BLaER1 (cell line): ENCODE measurements at regions not wholly inside any gene's neighbourhood (a gene's known extent, or its start where the extent isn't known, plus 50 kb on each side); places are given as distances from the start of the nearest gene placed in this dataset.

Source experiments
- H3K27ac ChIP-seq: shearing (Covaris generic); formaldehyde crosslinking; 2 replicates; pipeline ENCODE4 v1.8.1; 2022
- H3K27me3 ChIP-seq: shearing (Covaris generic); formaldehyde crosslinking; 2 replicates; pipeline ENCODE4 v1.8.1; 2022
- H3K36me3 ChIP-seq: shearing (Covaris generic); formaldehyde crosslinking; 2 replicates; pipeline ENCODE4 v1.8.1; 2022
- H3K4me1 ChIP-seq: shearing (Covaris generic); formaldehyde crosslinking; 2 replicates; pipeline ENCODE4 v1.8.1; 2022
- H3K4me2 ChIP-seq: shearing (Covaris generic); formaldehyde crosslinking; 2 replicates; pipeline ENCODE4 v1.8.1; 2022
- H3K4me3 ChIP-seq: shearing (Covaris generic); formaldehyde crosslinking; 2 replicates; pipeline ENCODE4 v1.8.1; 2022
- H3K9ac ChIP-seq: shearing (Covaris generic); formaldehyde crosslinking; 2 replicates; pipeline ENCODE4 v1.8.1; 2022
- H3K9me3 ChIP-seq: shearing (Covaris generic); formaldehyde crosslinking; 2 replicates; pipeline ENCODE4 v1.8.1; 2022
- H4K20me1 ChIP-seq: shearing (Covaris generic); formaldehyde crosslinking; 2 replicates; pipeline ENCODE4 v1.8.1; 2022
- Cebpa-rat ChIP-seq: shearing (Covaris generic); IDR thresholded peaks from 2 replicates; pipeline ENCODE4 v1.8.1; 2022

GRCh38 chr6:135578976-135579375 lies 81.4 kb upstream of the AHI1 start:
- no peak for TF ChIP-seq Cebpa-rat
- Histone ChIP-seq H3K36me3 (no peaks in the 10 kb centered on the region), H3K4me2 (no peak overlapping the region), H3K4me1 (no peaks in the 10 kb centered on the region), H3K4me3 (no peak overlapping the region), H3K9me3 (no peaks in the 10 kb centered on the region), H3K27me3 (no peaks in the 10 kb centered on the region), H3K9ac (no peak overlapping the region), H3K27ac (no peak overlapping the region), H4K20me1 (no peaks in the 10 kb centered on the region)

DNA sequence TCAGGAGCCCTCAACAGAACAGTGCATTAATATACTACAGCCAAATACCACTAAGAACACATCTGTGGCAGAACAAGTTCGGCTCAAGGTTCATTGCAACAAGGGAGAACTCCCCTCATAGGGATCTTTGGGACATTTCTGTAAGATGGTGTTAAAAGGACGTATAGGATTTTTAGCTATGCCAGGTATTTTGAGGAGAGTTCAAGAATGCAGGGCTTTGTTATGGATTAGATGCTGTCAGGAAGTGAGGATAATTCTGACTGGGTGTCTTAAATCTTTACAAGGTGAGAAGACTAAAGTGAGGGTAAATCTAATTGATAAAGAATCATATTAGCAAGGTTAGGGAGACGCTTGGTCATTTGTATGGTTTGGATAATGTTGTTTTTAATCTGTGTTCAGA lies 83.7 kb upstream of the AHI1 start:
- Histone ChIP-seq H3K36me3 (no peaks in the 10 kb centered on the region), H3K9ac (no peak overlapping the region), H3K4me2 (no peak overlapping the region), H3K4me3 (no peak overlapping the region), H4K20me1 (no peaks in the 10 kb centered on the region), H3K4me1 (no peaks in the 10 kb centered on the region), H3K9me3 (no peaks in the 10 kb centered on the region), H3K27ac (no peak overlapping the region), H3K27me3 (no peaks in the 10 kb centered on the region)
- TF ChIP-seq Cebpa-rat, result no peak

DNA sequence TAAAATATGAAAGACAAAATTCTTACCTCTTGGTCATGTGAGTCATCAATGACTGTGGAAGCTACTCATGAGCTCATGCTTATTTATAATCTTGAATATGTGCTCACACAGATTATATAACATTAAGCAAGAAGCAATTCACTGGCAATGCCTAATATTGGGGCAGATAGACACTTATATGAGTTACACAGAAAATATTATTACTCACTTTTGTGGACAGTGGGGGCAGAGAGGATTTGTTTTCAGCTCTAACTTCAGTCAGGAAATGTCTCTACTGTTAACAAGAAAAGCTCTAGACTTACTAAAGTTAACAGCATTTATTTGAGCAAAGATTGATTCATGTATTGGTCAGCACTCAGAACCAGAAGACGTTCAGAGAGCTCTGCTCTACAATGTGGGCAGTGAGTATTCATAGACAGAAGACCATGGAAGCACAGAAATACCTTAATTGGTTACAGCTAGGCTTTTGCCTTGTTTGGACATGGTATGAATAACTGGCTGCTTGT lies 85.8 kb upstream of the AHI1 start:
- no peaks in the 10 kb centered on the region for H3K36me3 ChIP-seq
- H3K4me1 ChIP-seq, result peaks cover 7% of the 10 kb centered on the region; the same call in 1 of the 2 replicates
- H3K27me3 ChIP-seq, result no peaks in the 10 kb centered on the region
- no peaks in the 10 kb centered on the region for H4K20me1 ChIP-seq
- no peaks in the 10 kb centered on the region for H3K9me3 ChIP-seq
- no peak for TF ChIP-seq Cebpa-rat
- no peak overlapping the region for H3K4me2 ChIP-seq
- H3K27ac ChIP-seq, result no peak overlapping the region
- H3K9ac ChIP-seq, result no peak overlapping the region
- no peak overlapping the region for H3K4me3 ChIP-seq

DNA sequence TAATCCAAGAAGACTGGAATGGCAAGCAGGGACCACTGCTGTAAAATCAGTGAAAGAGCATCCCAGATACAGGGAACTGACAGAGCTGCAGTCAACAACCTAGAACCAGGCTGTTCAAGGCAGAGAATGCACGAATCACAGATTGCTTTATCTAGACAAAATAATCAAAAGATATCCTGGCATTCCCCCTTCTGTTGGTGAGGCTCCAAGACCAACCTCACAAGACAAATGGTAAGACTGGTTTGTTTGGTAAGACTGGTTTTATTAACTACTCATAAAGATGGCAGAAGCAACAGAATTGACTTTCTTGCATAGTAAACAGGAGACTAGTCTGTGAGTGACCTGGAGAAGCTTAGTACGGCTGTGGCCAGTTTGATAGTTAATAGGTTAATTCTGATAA lies 88.8 kb upstream of the AHI1 start:
- Histone ChIP-seq H3K9me3 (no peaks in the 10 kb centered on the region), H3K9ac (no peak overlapping the region)

GRCh38 chr6:135586844-135587243 lies 89.3 kb upstream of the AHI1 start:
- Histone ChIP-seq H3K9ac (no peak overlapping the region), H4K20me1 (no peaks in the 10 kb centered on the region), H3K36me3 (no peaks in the 10 kb centered on the region), H3K27me3 (no peaks in the 10 kb centered on the region), H3K4me1 (peaks cover 7% of the 10 kb centered on the region; the same call in 1 of the 2 replicates), H3K4me2 (no peak overlapping the region), H3K27ac (no peak overlapping the region), H3K4me3 (no peak overlapping the region), H3K9me3 (no peaks in the 10 kb centered on the region)
- no peak for TF ChIP-seq Cebpa-rat

More for the DNA sequence above, 88.8 kb upstream of the AHI1 start:
- Histone ChIP-seq H3K4me1 (peaks cover 7% of the 10 kb centered on the region; the same call in 1 of the 2 replicates), H4K20me1 (no peaks in the 10 kb centered on the region), H3K27ac (no peak overlapping the region), H3K27me3 (no peaks in the 10 kb centered on the region), H3K4me2 (no peak overlapping the region), H3K4me3 (no peak overlapping the region), H3K36me3 (no peaks in the 10 kb centered on the region)
- TF ChIP-seq Cebpa-rat, result no peak

DNA sequence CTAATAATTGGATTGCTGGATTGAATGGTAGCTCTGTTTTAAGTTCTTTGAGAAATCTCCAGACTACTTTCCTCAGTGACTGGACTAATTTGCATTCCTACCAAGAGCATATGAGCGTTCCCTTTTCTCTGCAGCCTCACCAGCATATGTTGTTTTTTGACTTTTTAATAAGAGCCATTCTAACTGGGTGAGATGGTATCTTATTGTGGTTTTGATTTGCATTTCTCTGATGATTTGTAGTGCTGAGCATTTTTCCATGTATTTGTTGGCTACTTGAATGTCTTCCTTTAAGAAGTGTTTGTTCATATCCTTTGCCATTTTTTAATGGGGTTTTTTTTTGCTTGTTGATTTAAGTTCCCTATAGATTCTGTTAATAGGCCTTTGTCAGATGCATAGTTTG lies 94.7 kb upstream of the AHI1 start:
- Histone ChIP-seq H3K9me3 (no peaks in the 10 kb centered on the region), H4K20me1 (no peaks in the 10 kb centered on the region), H3K36me3 (no peaks in the 10 kb centered on the region), H3K4me2 (no peak overlapping the region), H3K4me3 (no peak overlapping the region), H3K4me1 (no peaks in the 10 kb centered on the region), H3K27ac (no peak overlapping the region), H3K9ac (no peak overlapping the region), H3K27me3 (no peaks in the 10 kb centered on the region)
- no peak for TF ChIP-seq Cebpa-rat

- peaks cover 4% of the 10 kb centered on the region; the same call in 1 of the 2 replicates for H3K9me3 ChIP-seq
- TF ChIP-seq Cebpa-rat, result no peak
- H3K9ac ChIP-seq, result no peak overlapping the region
- no peaks in the 10 kb centered on the region for H3K4me1 ChIP-seq
- H4K20me1 ChIP-seq, result no peaks in the 10 kb centered on the region
- no peaks in the 10 kb centered on the region for H3K36me3 ChIP-seq
- H3K4me3 ChIP-seq, result no peak overlapping the region
- H3K27me3 ChIP-seq, result no peaks in the 10 kb centered on the region
- no peak overlapping the region for H3K27ac ChIP-seq
- no peak overlapping the region for H3K4me2 ChIP-seq
Observed at GRCh38 chr6:135594000-135594399, 96.5 kb upstream of the AHI1 start.

- Histone ChIP-seq H3K9ac (no peak overlapping the region), H3K9me3 (peaks cover 6% of the 10 kb centered on the region; the same call in 1 of the 2 replicates), H3K4me1 (no peaks in the 10 kb centered on the region), H3K36me3 (no peaks in the 10 kb centered on the region), H3K4me3 (no peak overlapping the region), H3K27ac (no peak overlapping the region), H3K27me3 (no peaks in the 10 kb centered on the region), H4K20me1 (no peaks in the 10 kb centered on the region), H3K4me2 (no peak overlapping the region)
- no peak for TF ChIP-seq Cebpa-rat
Observed at GRCh38 chr6:135600086-135600702, 102.7 kb upstream of the AHI1 start.

DNA sequence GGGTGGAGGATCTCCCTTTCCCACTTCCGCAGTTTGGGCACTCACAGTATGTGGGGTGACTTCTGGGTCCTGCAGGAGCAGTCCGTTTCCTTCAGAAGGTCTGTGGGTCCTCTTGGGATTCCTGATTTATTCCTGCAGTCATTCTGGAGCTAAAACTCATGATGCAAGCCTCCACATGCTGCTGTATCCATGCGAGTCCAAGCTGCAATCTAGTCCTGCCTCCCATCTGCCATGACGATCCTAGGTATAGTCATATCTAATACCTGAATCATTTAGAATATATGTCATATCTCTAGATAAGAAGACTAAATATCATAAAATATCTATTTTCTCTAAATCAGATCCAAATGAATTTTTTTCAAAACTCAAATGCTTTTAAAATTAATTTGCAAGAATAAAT lies 103.4 kb upstream of the AHI1 start:
- H3K36me3 ChIP-seq, result no peaks in the 10 kb centered on the region
- no peaks in the 10 kb centered on the region for H4K20me1 ChIP-seq
- no peaks in the 10 kb centered on the region for H3K27me3 ChIP-seq
- no peak for TF ChIP-seq Cebpa-rat
- H3K9ac ChIP-seq, result no peak overlapping the region
- H3K4me1 ChIP-seq, result no peaks in the 10 kb centered on the region
- H3K27ac ChIP-seq, result no peak overlapping the region
- peaks cover 6% of the 10 kb centered on the region; the same call in 1 of the 2 replicates for H3K9me3 ChIP-seq
- no peak overlapping the region for H3K4me3 ChIP-seq
- no peak overlapping the region for H3K4me2 ChIP-seq

DNA sequence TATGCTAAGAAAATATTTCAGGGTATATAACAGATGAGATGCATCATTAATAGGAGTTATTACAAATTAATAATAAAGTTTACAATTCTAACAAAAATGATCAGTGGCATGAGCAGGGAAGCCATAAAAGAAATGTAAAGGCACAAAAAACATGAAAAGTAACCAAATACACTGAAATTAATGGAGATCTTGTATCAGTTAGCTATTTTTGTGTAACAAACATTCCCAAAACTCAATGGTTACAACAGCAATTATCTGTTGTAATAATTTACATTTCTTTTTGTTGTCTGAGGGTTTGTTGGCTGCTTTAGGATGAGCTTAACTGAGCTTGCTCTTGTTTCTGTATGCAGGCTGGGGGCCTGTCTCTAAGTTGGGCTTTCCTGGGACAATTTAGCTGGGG lies 104.3 kb upstream of the AHI1 start:
- no peaks in the 10 kb centered on the region for H3K36me3 ChIP-seq
- no peaks in the 10 kb centered on the region for H3K27me3 ChIP-seq
- no peak overlapping the region for H3K4me3 ChIP-seq
- H3K9ac ChIP-seq, result no peak overlapping the region
- no peaks in the 10 kb centered on the region for H3K4me1 ChIP-seq
- no peak for TF ChIP-seq Cebpa-rat
- peaks cover 6% of the 10 kb centered on the region; the same call in 1 of the 2 replicates for H3K9me3 ChIP-seq
- no peak overlapping the region for H3K27ac ChIP-seq
- H3K4me2 ChIP-seq, result no peak overlapping the region
- no peaks in the 10 kb centered on the region for H4K20me1 ChIP-seq
